ENCODE measurements at regions not wholly inside any gene's neighbourhood (a gene's known extent, or its start where the extent isn't known, plus 50 kb on each side); places are given as distances from the start of the nearest gene placed in this dataset.

DNA sequence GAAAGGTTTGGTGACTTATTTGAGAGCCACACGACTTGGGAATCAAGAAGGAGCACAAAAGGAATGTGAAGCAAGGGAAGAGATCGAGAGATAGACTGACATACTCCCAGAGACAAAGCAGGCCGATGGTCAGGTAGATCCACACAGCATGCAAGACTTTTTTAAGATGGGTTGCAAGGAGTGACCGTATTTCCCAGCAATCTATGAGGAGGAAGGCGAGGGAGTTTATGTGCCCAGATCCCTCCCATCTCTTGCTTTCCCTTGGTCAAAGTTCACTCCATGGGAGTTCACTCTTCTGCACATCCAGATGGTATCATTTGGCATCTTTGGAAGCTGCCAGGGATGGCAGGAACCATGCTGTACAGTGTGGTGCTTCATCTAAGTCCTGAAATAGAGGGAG lies 148.9 kb downstream of the RMI1 start:
- no peak for TF ChIP-seq POLR2A (IDR thresholded peaks at IDR 0.05; ENCODE audit: low read depth, low read length)
- TF ChIP-seq FOS (IDR thresholded peaks at IDR 0.05; ENCODE audit: borderline replicate concordance, insufficient read depth, low read length), result no peak
- TF ChIP-seq, protein P1, sequence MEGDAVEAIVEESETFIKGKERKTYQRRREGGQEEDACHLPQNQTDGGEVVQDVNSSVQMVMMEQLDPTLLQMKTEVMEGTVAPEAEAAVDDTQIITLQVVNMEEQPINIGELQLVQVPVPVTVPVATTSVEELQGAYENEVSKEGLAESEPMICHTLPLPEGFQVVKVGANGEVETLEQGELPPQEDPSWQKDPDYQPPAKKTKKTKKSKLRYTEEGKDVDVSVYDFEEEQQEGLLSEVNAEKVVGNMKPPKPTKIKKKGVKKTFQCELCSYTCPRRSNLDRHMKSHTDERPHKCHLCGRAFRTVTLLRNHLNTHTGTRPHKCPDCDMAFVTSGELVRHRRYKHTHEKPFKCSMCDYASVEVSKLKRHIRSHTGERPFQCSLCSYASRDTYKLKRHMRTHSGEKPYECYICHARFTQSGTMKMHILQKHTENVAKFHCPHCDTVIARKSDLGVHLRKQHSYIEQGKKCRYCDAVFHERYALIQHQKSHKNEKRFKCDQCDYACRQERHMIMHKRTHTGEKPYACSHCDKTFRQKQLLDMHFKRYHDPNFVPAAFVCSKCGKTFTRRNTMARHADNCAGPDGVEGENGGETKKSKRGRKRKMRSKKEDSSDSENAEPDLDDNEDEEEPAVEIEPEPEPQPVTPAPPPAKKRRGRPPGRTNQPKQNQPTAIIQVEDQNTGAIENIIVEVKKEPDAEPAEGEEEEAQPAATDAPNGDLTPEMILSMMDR (IDR thresholded peaks at IDR 0.05; ENCODE audit: extremely low read depth in 1 of 2, insufficient read depth in 1 of 2, low read depth in 1 of 2, low read length in 2 of 2), result no peak
- no peak for TF ChIP-seq EZH2 (IDR thresholded peaks at IDR 0.05; ENCODE audit: borderline replicate concordance, low read depth, low read length, severe bottlenecking)
- TF ChIP-seq POLR2AphosphoS5 (IDR thresholded peaks at IDR 0.05; ENCODE audit: insufficient read depth, low read depth, low read length), result no peak
- TF ChIP-seq, protein P2, sequence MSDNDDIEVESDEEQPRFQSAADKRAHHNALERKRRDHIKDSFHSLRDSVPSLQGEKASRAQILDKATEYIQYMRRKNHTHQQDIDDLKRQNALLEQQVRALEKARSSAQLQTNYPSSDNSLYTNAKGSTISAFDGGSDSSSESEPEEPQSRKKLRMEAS (IDR thresholded peaks at IDR 0.05; ENCODE audit: insufficient read depth, insufficient read length), result no peak
- TF ChIP-seq JUN (IDR thresholded peaks at IDR 0.05; ENCODE audit: borderline replicate concordance, insufficient read depth, insufficient read length, low read depth), result no peak
- TF ChIP-seq GATA2 (IDR thresholded peaks at IDR 0.05; ENCODE audit: insufficient read depth, insufficient read length, low read depth, low read length), result no peak
- TF ChIP-seq MYC (IDR thresholded peaks at IDR 0.05; ENCODE audit: low read depth, low read length), result no peak
- Histone ChIP-seq H3K27ac (ENCODE audit: insufficient read depth, low read depth, low read length) (no peak overlapping the region), H4K20me1 (replicated peaks; ENCODE audit: control insufficient read depth, extremely low read depth, insufficient read depth, low read length) (no peaks in the 10 kb centered on the region), H3K4me3 (replicated peaks in 1 of 3; ENCODE audit: insufficient read depth in 1 of 3, low read depth in 1 of 3, low read length in 3 of 3) (no peak overlapping the region), H3K9ac (replicated peaks; ENCODE audit: extremely low read depth, insufficient read depth, low read length) (no peak overlapping the region), H2AFZ (ENCODE audit: low read depth, low read length) (no peak overlapping the region), H3K79me2 (ENCODE audit: control insufficient read depth, insufficient read depth, low read length) (no peaks in the 10 kb centered on the region), H3K36me3 (ENCODE audit: control insufficient read depth in 2 of 2, extremely low read depth in 1 of 2, insufficient read depth in 2 of 2, low read length in 2 of 2) (no peaks in the 10 kb centered on the region), H3K4me1 (ENCODE audit: control insufficient read depth, extremely low read depth, insufficient read depth, low read length) (no peaks in the 10 kb centered on the region), H3K27me3 (ENCODE audit: control insufficient read depth in 2 of 2, insufficient read depth in 2 of 2, low read length in 2 of 2) (no peaks in the 10 kb centered on the region), H3K9me1 (replicated peaks; ENCODE audit: control insufficient read depth, extremely low read depth, insufficient read depth, low read length) (no peaks in the 10 kb centered on the region), H3K4me2 (ENCODE audit: insufficient read depth, low read length) (no peak overlapping the region), H3K9me3 (replicated peaks; ENCODE audit: control insufficient read depth, insufficient read depth, low read length) (no peaks in the 10 kb centered on the region)
- BruUV-seq (replicated peaks), result no TSS peak
- FAIRE-seq (no peak), DNase-seq (ENCODE audit: low read depth, low spot score) (no peak)
- dilution Hi-C loops (cut with MboI; ENCODE audit: extremely low pct_ligation_motif_present, low sequenced_read_pairs), result no loop called here
- ChIA-PET POLR2A (no interaction called here), CTCF (no interaction called here)
- intact Hi-C loops (cut with micrococcal nuclease), result no loop called here

All from endothelial cell of umbilical vein (primary cell).